ENCODE measurements at regions not wholly inside any gene's neighbourhood (a gene's known extent, or its start where the extent isn't known, plus 50 kb on each side); places are given as distances from the start of the nearest gene placed in this dataset.
"Not testable (repeated sequence)": the region's sequence is repeated elsewhere in the genome, so short reads cannot be mapped to it uniquely, and the experiment has no call there.

GRCh38 chr15:75117993-75118392 is 83.7 kb upstream of the C15orf39 start (continued):
- TF ChIP-seq CTCF (conservative IDR thresholded peaks at IDR 0.05; ENCODE audit: low read depth in 2 of 2) (no peak), JUNB (IDR thresholded peaks at IDR 0.05; ENCODE audit: unreplicated experiment) (no peak)

- not testable (repeated sequence) for H3K79me2 ChIP-seq (replicated peaks; ENCODE audit: insufficient read depth); H3K27me3 Mint-ChIP-seq (ENCODE audit: insufficient read depth, low read depth, poor library complexity); H3K4me1 ChIP-seq (ENCODE audit: insufficient read depth); H3K4me3 ChIP-seq; H3K36me3 ChIP-seq (ENCODE audit: insufficient read depth); H3K9me2 ChIP-seq (ENCODE audit: insufficient read depth); H3F3A ChIP-seq (replicated peaks; ENCODE audit: low read depth); H2AFZ ChIP-seq; H3K9me3 Mint-ChIP-seq; ATAC-seq; H3K36me3 Mint-ChIP-seq (ENCODE audit: low read depth); H3K27me3 ChIP-seq (ENCODE audit: insufficient read depth); H4K20me1 ChIP-seq (replicated peaks; ENCODE audit: insufficient read depth); H3K4me2 ChIP-seq; DNase-seq (ENCODE audit: low spot score); H3K4me3 Mint-ChIP-seq; H3K27ac Mint-ChIP-seq; H3K27ac ChIP-seq (ENCODE audit: low read depth)
- peaks cover 13% of the 10 kb centered on the region; the same call in 2 of the 3 replicates for H3K4me1 Mint-ChIP-seq
These were observed 82.4 kb upstream of the C15orf39 start for GRCh38 chr15:75119312-75119711.

- H2AFZ ChIP-seq = no peak overlapping the region
- H3K36me3 ChIP-seq (ENCODE audit: insufficient read depth) = no peaks in the 10 kb centered on the region
- peaks cover 15% of the 10 kb centered on the region; the same call in 2 of the 3 replicates for H3K4me1 Mint-ChIP-seq
- peaks cover 3% of the 10 kb centered on the region; the same call in 1 of the 3 replicates for H3K36me3 Mint-ChIP-seq (ENCODE audit: low read depth)
- H3K27me3 ChIP-seq (ENCODE audit: insufficient read depth) = no peaks in the 10 kb centered on the region
- H3K4me3 Mint-ChIP-seq = no peak overlapping the region
- DNase-seq (ENCODE audit: low spot score) (no peak), ATAC-seq (no peak)
- peaks cover 4% of the 10 kb centered on the region; the same call in 1 of the 3 replicates for H3K9me3 Mint-ChIP-seq
- no peak overlapping the region for H3K4me3 ChIP-seq
- no peaks in the 10 kb centered on the region for H4K20me1 ChIP-seq (replicated peaks; ENCODE audit: insufficient read depth)
- H3K4me2 ChIP-seq = no peak overlapping the region
- H3K4me1 ChIP-seq (ENCODE audit: insufficient read depth) = no peaks in the 10 kb centered on the region
- H3K27ac ChIP-seq (ENCODE audit: low read depth) = no peak overlapping the region
- 0 out of 2 replicates have a peak, but pooled peaks cover 3% of the 10 kb centered on the region for H3K9me2 ChIP-seq (ENCODE audit: insufficient read depth)
- no peaks in the 10 kb centered on the region for H3K79me2 ChIP-seq (replicated peaks; ENCODE audit: insufficient read depth)
- peaks cover 6% of the 10 kb centered on the region for H3K27me3 Mint-ChIP-seq (ENCODE audit: insufficient read depth, low read depth, poor library complexity)
- no peak overlapping the region for H3K27ac Mint-ChIP-seq
- H3F3A ChIP-seq (replicated peaks; ENCODE audit: low read depth) = no peaks in the 10 kb centered on the region
- TF ChIP-seq ZNF331 (CRISPR knock-in tag; IDR thresholded peaks at IDR 0.05; ENCODE audit: low read depth) = no peak
- no peak for TF ChIP-seq EZH2 (IDR thresholded peaks at IDR 0.05; ENCODE audit: low read depth, unreplicated experiment)
- no peak for TF ChIP-seq ZNF462 (CRISPR knock-in tag; IDR thresholded peaks at IDR 0.05)
- TF ChIP-seq EZH2phosphoT487 (IDR thresholded peaks at IDR 0.05; ENCODE audit: unreplicated experiment) = no peak
- no peak for TF ChIP-seq STAT1 (IDR thresholded peaks at IDR 0.05; ENCODE audit: unreplicated experiment)
- no peak for TF ChIP-seq CREB1 (CRISPR knock-in tag; IDR thresholded peaks at IDR 0.05; ENCODE audit: low read depth)
- no peak for TF ChIP-seq JUNB (IDR thresholded peaks at IDR 0.05; ENCODE audit: unreplicated experiment)
- no peak for TF ChIP-seq ZNF114 (CRISPR knock-in tag; IDR thresholded peaks at IDR 0.05)
- TF ChIP-seq ETS1 (IDR thresholded peaks at IDR 0.05) = no peak
These were observed 80.2 kb upstream of the C15orf39 start for GRCh38 chr15:75121491-75121890.
